Choroid plexus epithelial cell (primary cell): ENCODE measurements at regions not wholly inside any gene's neighbourhood (a gene's known extent, or its start where the extent isn't known, plus 50 kb on each side); places are given as distances from the start of the nearest gene placed in this dataset.
"Not testable (repeated sequence)": the region's sequence is repeated elsewhere in the genome, so short reads cannot be mapped to it uniquely, and the experiment has no call there.

Experiments used
- DNase-seq: peaks from one replicate; pipeline ENCODE4 v3.0.0-alpha.2; 2010; ENCODE audit warnings: low read depth
- H3K4me3 ChIP-seq: 2 replicates; pipeline ENCODE4 v1.5.1; 2011; ENCODE audit warnings: low read depth, mild to moderate bottlenecking, control low read depth, low read length, moderate library complexity
- CTCF ChIP-seq: conservative IDR thresholded peaks from 2 replicates; pipeline ENCODE4 v1.5.1; 2011; ENCODE audit warnings: low read depth, mild to moderate bottlenecking, control low read depth, inconsistent platforms, low read length, moderate library complexity

GRCh38 chr13:65499256-65499655 is 1730.9 kb downstream of the PCDH9 start:
- TF ChIP-seq CTCF, result no peak
- H3K4me3 ChIP-seq, result no peak overlapping the region
- DNase-seq, result no peak

- H3K4me3 ChIP-seq, result no peak overlapping the region
- DNase-seq, result peak; percentile 30
- no peak for TF ChIP-seq CTCF
Observed at GRCh38 chr13:65497265-65497664, 1732.9 kb downstream of the PCDH9 start.

GRCh38 chr13:65490725-65491124 is 1739.4 kb downstream of the PCDH9 start:
- not testable (repeated sequence) for H3K4me3 ChIP-seq, DNase-seq

GRCh38 chr13:65488606-65489005 is 1741.5 kb downstream of the PCDH9 start:
- H3K4me3 ChIP-seq, result no peak overlapping the region
- no peak for TF ChIP-seq CTCF
- DNase-seq, result no peak

GRCh38 chr13:65479692-65480091 is 1750.4 kb downstream of the PCDH9 start:
- no peak for TF ChIP-seq CTCF
- no peak for DNase-seq
- no peak overlapping the region for H3K4me3 ChIP-seq

GRCh38 chr13:65473196-65473595 is 1756.9 kb downstream of the PCDH9 start:
- H3K4me3 ChIP-seq, result no peak overlapping the region
- no peak for DNase-seq
- TF ChIP-seq CTCF, result no peak

GRCh38 chr13:65472336-65472735 is 1757.8 kb downstream of the PCDH9 start:
- TF ChIP-seq CTCF, result no peak
- DNase-seq, result peak; percentile 22
- no peak overlapping the region for H3K4me3 ChIP-seq

- peak; percentile 56 for DNase-seq
Observed at GRCh38 chr13:65470781-65471180, 1759.4 kb downstream of the PCDH9 start.

More at GRCh38 chr13:65470781-65471180, 1759.4 kb downstream of the PCDH9 start:
- H3K4me3 ChIP-seq, result no peak overlapping the region
- TF ChIP-seq CTCF, result no peak
